Left ventricle myocardium inferior (tissue), 1 donor: ENCODE measurements at regions not wholly inside any gene's neighbourhood (a gene's known extent, or its start where the extent isn't known, plus 50 kb on each side); places are given as distances from the start of the nearest gene placed in this dataset.
A peak's percentile ranks its signal among the peaks of the same experiment; 100 is the strongest.

ENCODE experiments used
- DNase-seq: peaks from one replicate; pipeline ENCODE4 v3.0.0-alpha.2; 2020
- H3K27ac ChIP-seq: fragments of 200-600 bp; replicated peaks from 2 replicates; pipeline ENCODE4 v1.8.0; 2021
- H3K27me3 ChIP-seq: fragments of 200-600 bp; 2 replicates; pipeline ENCODE4 v1.8.0; 2021; ENCODE audit warnings: low read depth
- H3K36me3 ChIP-seq: fragments of 200-600 bp; 2 replicates; pipeline ENCODE4 v1.8.0; 2021
- H3K4me1 ChIP-seq: fragments of 200-600 bp; 2 replicates; pipeline ENCODE4 v1.8.0; 2021
- H3K4me3 ChIP-seq: fragments of 200-600 bp; 2 replicates; pipeline ENCODE4 v1.8.0; 2021; ENCODE audit warnings: mild to moderate bottlenecking, moderate library complexity
- H3K9me3 ChIP-seq: fragments of 200-600 bp; replicated peaks from 2 replicates; pipeline ENCODE4 v1.8.0; 2021
- CTCF ChIP-seq: fragments of 200-600 bp; IDR thresholded peaks from 2 replicates; pipeline ENCODE4 v1.8.0; 2021; ENCODE audit warnings: antibody characterized with exemption, mild to moderate bottlenecking, borderline replicate concordance
- intact Hi-C: fragments of 100-400 bp; cut with micrococcal nuclease; formaldehyde crosslinking; loops from one replicate; pipeline ENCODE4 v1.11.0; 2022
- donor health status: DM: no; HTN: yes; CAD: no; lungs with severe emphysema.

- Histone ChIP-seq H3K36me3 (no peaks in the 10 kb centered on the region), H3K4me1 (peaks cover 15% of the 10 kb centered on the region), H3K4me3 (no peak overlapping the region), H3K27ac (peak overlapping the region; percentile 52), H3K9me3 (peaks cover 12% of the 10 kb centered on the region), H3K27me3 (no peaks in the 10 kb centered on the region)
- intact Hi-C loops: no loop called here
- TF ChIP-seq CTCF: no peak
- no peak for DNase-seq
These were observed 78.1 kb upstream of the ZFHX3 start for GRCh38 chr16:73125850-73126524.

DNA sequence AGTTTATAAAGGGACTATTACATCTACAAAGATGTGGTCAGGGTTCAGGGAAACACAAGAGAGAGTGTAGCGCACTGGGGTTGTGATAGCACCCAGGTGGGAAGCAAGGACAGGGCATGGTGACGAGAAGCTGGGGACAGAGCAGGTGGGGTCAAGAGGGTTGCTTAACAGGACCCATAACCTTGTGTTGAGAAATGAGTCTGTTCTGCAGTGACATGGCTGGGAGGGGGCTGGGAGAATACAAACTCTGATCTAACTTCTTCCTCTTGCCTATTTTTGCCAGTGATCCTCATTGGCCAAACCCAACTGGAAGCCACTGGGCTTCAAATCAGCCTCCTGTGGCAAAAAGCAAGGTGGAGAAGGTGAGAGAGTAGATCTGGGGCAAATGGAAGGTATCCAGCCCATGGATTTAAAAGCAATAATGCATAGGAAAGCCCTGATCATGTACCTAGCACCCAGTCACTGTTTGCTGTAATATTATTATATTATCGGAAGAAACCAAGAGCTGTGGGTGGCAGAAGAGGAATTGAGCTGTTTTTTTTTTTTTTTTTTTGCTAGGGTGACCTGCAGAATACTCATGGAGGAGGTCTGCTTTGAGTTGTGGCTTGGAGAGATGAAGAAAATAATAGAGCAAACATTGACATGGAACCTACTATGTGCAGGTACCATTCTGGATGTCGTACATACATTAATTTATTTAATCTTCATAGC lies 76.9 kb upstream of the ZFHX3 start:
- Histone ChIP-seq H3K27me3 (no peaks in the 10 kb centered on the region), H3K4me3 (no peak overlapping the region), H3K9me3 (peaks cover 12% of the 10 kb centered on the region), H3K4me1 (peaks cover 15% of the 10 kb centered on the region), H3K36me3 (no peaks in the 10 kb centered on the region), H3K27ac (no peak overlapping the region)
- DNase-seq: no peak
- TF ChIP-seq CTCF: no peak
- intact Hi-C loops: no loop called here

DNA sequence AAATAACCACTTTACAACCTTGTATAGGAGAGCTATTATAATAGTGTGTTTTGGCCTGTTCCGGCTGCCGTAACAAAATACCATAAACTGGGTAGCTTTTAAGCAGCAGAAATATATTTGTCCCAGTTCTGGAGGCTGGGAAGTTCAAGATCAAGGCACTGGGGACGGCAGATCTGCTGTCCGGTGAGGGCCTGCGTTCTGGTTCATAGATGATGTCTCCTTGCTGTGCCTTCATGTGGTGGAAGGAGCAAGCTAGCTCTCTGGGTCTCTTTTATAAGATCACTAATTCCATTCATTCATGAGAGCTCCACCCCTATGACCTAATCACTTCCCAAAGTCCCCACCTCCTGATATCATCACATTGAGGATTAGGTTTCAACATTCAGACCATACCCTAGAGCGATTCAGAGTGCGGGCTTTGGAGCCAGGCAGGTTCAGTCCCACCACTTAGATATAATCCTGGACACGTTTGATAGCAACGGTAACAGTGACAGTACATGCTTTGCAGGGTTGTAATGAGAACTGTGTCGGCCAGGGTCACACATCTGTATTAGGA lies 76.2 kb upstream of the ZFHX3 start:
- no peak for DNase-seq
- intact Hi-C loops: no loop called here

GRCh38 chr16:73122604-73123391 lies 74.9 kb upstream of the ZFHX3 start:
- intact Hi-C loops: no loop called here
- H3K9me3 ChIP-seq: peaks cover 16% of the 10 kb centered on the region
- DNase-seq: peak; percentile 48
- no peaks in the 10 kb centered on the region for H3K27me3 ChIP-seq
- TF ChIP-seq CTCF: no peak
- peaks cover 15% of the 10 kb centered on the region for H3K4me1 ChIP-seq
- H3K27ac ChIP-seq: peak overlapping the region; percentile 81
- H3K36me3 ChIP-seq: no peaks in the 10 kb centered on the region
- H3K4me3 ChIP-seq: peak overlapping the region; percentile 29

More for the DNA sequence above, 76.2 kb upstream of the ZFHX3 start:
- H3K4me3 ChIP-seq: no peak overlapping the region
- H3K9me3 ChIP-seq: peaks cover 12% of the 10 kb centered on the region
- peak overlapping the region; percentile 81 for H3K27ac ChIP-seq
- H3K4me1 ChIP-seq: peaks cover 15% of the 10 kb centered on the region
- no peaks in the 10 kb centered on the region for H3K27me3 ChIP-seq
- TF ChIP-seq CTCF: no peak
- H3K36me3 ChIP-seq: no peaks in the 10 kb centered on the region

GRCh38 chr16:73116576-73116975 lies 68.6 kb upstream of the ZFHX3 start:
- DNase-seq: no peak
- H3K4me3 ChIP-seq: no peak overlapping the region
- H3K9me3 ChIP-seq: peaks cover 17% of the 10 kb centered on the region
- H3K36me3 ChIP-seq: no peaks in the 10 kb centered on the region
- intact Hi-C loops: no loop called here
- no peaks in the 10 kb centered on the region for H3K27me3 ChIP-seq
- no peak for TF ChIP-seq CTCF
- no peak overlapping the region for H3K27ac ChIP-seq
- H3K4me1 ChIP-seq: no peaks in the 10 kb centered on the region
